CD4-positive, alpha-beta memory T cell (primary cell): ENCODE measurements at regions not wholly inside any gene's neighbourhood (a gene's known extent, or its start where the extent isn't known, plus 50 kb on each side); places are given as distances from the start of the nearest gene placed in this dataset.

Experiments used
- CTCF ChIA-PET: fragments of 350-600 bp; sonication (Branson Sonifier 250); formaldehyde crosslinking; loops from one replicate; lab custom pipeline; 2021; ENCODE audit warnings: inconsistent platforms; ENCODE audit not compliant: partially characterized antibody; lab: Charles Lee
- POLR2A ChIA-PET: fragments of 350-600 bp; sonication (Branson Sonifier 250); formaldehyde crosslinking; loops from one replicate; lab custom pipeline; 2021; ENCODE audit not compliant: partially characterized antibody; lab: Charles Lee
- DNase-seq, 5 donors: peaks; one replicate each; pipeline versions ENCODE4 v3.0.0 to v3.0.0-alpha.2; 2020 to 2022; ENCODE audit warnings: mixed read lengths in 1 of 5
- H3K27ac ChIP-seq: one replicate; pipeline ENCODE4 v1.7.0; 2013; ENCODE audit warnings: low read depth, low read length
- H3K27me3 ChIP-seq: 2 replicates; pipeline ENCODE4 v1.7.0; 2013; ENCODE audit warnings: mild to moderate bottlenecking, low read length, moderate library complexity; ENCODE audit not compliant: insufficient read depth
- H3K36me3 ChIP-seq: 2 replicates; pipeline ENCODE4 v1.7.0; 2013; ENCODE audit warnings: mild to moderate bottlenecking, low read length, moderate library complexity; ENCODE audit not compliant: insufficient read depth
- H3K4me1 ChIP-seq: 2 replicates; pipeline ENCODE4 v1.7.0; 2013; ENCODE audit warnings: mild to moderate bottlenecking, low read length, moderate library complexity; ENCODE audit not compliant: insufficient read depth
- H3K4me3 ChIP-seq, 2 donors: one replicate each; pipeline ENCODE4 v1.7.0; 2013; ENCODE audit warnings: low read length in 2 of 2, mild to moderate bottlenecking in 1 of 2
- H3K9me3 ChIP-seq, 2 donors: one replicate each; pipeline ENCODE4 v1.7.0; 2013; ENCODE audit warnings: low read length in 2 of 2, control low read depth in 1 of 2; ENCODE audit not compliant: control insufficient read depth in 1 of 2
- H3K27ac Mint-ChIP-seq, 7 donors: one replicate each; pipeline ENCODE4 v1.8.0; 2020 to 2021; ENCODE audit warnings: mixed read lengths in 7 of 7, mild to moderate bottlenecking in 6 of 7, inconsistent platforms in 3 of 7, moderate library complexity in 3 of 7
- H3K27me3 Mint-ChIP-seq, 2 donors: one replicate each; pipeline ENCODE4 v1.8.0; 2020 to 2021; ENCODE audit warnings: mixed read lengths in 2 of 2
- H3K36me3 Mint-ChIP-seq, 2 donors: one replicate each; pipeline ENCODE4 v1.8.0; 2020 to 2021; ENCODE audit warnings: mixed read lengths in 2 of 2, inconsistent platforms in 1 of 2, mild to moderate bottlenecking in 1 of 2
- H3K4me1 Mint-ChIP-seq, 4 donors: one replicate each; pipeline ENCODE4 v1.8.0; 2020 to 2021; ENCODE audit warnings: mixed read lengths in 4 of 4, mild to moderate bottlenecking in 1 of 4
- H3K4me3 Mint-ChIP-seq, 8 donors: one replicate each; pipeline ENCODE4 v1.8.0; 2020 to 2021; ENCODE audit warnings: mixed read lengths in 8 of 8, mild to moderate bottlenecking in 7 of 8, moderate library complexity in 6 of 8, inconsistent platforms in 3 of 8
- H3K9me3 Mint-ChIP-seq, 8 donors: one replicate each; pipeline ENCODE4 v1.8.0; 2020 to 2021; ENCODE audit warnings: mixed read lengths in 8 of 8, mild to moderate bottlenecking in 5 of 8, inconsistent platforms in 3 of 8, moderate library complexity in 1 of 8
- intact Hi-C: fragments of 100-400 bp; cut with micrococcal nuclease; formaldehyde crosslinking; loops from one replicate; pipeline ENCODE4 v1.15.1; 2023

DNA sequence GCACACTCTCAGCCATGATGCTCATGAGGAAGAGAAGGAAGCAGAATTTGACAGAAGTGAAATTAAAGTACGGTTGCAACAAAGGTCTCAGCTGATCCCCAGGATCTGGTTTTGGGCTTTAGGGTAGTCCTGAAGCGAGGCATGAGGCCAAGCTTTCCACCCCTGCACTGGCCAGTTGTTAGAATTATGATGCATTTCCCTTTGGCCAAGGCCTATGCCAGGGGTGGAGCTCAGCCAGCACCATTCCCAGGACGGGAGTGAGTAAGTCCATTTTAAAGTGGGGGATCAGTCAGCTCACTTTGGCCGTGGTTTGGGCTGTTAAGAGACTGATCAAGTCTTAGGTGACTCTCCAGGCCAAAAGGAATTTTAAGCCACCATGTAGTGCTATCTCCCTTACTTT is 314.5 kb upstream of the MMADHC start:
- no peak overlapping the region for H3K4me3 Mint-ChIP-seq
- no peaks in the 10 kb centered on the region for H3K27me3 ChIP-seq
- intact Hi-C loops = no loop called here
- H3K27ac Mint-ChIP-seq = no peak overlapping the region
- ChIA-PET POLR2A (no interaction called here), CTCF (no interaction called here)
- H3K9me3 Mint-ChIP-seq = peaks cover 0 to 6% (median 3%) of the 10 kb centered on the region in 8 donors
- no peaks in the 10 kb centered on the region for H3K4me1 Mint-ChIP-seq
- H3K9me3 ChIP-seq = no peaks in the 10 kb centered on the region
- no peaks in the 10 kb centered on the region for H3K27me3 Mint-ChIP-seq
- H3K36me3 Mint-ChIP-seq = no peaks in the 10 kb centered on the region
- H3K27ac ChIP-seq = no peak overlapping the region
- H3K36me3 ChIP-seq = no peaks in the 10 kb centered on the region
- H3K4me3 ChIP-seq = no peak overlapping the region
- H3K4me1 ChIP-seq = no peaks in the 10 kb centered on the region
- DNase-seq = no peak

DNA sequence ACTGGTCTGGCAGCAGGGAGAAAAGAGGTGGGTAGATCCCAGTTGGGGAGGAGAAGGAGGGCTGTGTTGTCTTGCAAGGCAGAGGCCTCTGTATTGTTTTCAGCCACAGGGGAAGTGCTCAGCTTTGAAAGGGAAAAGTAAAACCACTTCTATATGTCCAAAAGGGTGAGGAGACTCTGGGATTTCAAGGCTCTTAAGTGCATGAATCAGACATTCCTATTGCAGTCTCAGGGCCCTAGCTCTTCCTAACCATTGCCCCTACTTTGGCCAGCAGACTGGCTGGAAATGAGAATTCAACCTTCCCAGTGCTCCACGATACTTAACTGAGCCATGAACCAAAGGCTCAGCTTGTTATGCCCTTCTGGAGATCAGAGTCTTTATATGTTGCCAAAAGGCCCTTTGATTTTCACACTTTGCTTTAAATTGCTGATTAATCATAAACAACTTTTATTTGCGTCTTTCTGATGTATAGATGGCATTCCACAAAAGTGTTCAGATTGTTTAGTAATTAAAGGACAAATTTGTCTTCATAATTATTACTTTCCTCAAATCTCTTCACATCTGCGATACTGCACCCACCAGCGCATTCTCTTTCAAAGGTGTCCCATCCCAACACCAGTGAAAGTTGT is 313.8 kb upstream of the MMADHC start:
- no peaks in the 10 kb centered on the region for H3K36me3 Mint-ChIP-seq
- H3K4me1 Mint-ChIP-seq = no peaks in the 10 kb centered on the region
- H3K4me3 ChIP-seq = no peak overlapping the region
- H3K27ac ChIP-seq = no peak overlapping the region
- H3K9me3 Mint-ChIP-seq = peaks cover 0 to 6% (median 3%) of the 10 kb centered on the region in 8 donors
- H3K27me3 Mint-ChIP-seq = no peaks in the 10 kb centered on the region
- intact Hi-C loops = no loop called here
- no peaks in the 10 kb centered on the region for H3K9me3 ChIP-seq
- H3K36me3 ChIP-seq = no peaks in the 10 kb centered on the region
- ChIA-PET CTCF (no interaction called here), POLR2A (no interaction called here)
- no peaks in the 10 kb centered on the region for H3K4me1 ChIP-seq
- H3K27me3 ChIP-seq = no peaks in the 10 kb centered on the region
- H3K27ac Mint-ChIP-seq = no peak overlapping the region
- no peak overlapping the region for H3K4me3 Mint-ChIP-seq
- no peak for DNase-seq

DNA sequence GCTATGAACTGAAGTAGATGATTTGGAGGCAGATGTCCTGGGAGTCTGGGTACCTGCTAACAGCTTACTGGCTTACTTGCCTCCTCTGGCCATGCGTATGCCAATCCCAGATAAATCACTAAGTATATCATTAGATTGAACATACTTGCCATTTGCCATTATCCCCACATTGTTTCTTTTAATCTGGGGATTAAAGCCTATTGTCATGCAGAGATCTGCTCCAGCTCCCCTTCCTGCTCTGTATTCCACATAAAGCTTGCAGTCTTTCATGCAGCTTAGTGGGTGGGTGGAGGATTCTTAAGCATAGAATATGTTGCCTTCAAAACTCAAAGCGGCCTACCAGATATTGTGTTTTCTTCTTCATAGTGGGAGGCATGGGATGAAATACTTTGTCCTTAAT is 311.8 kb upstream of the MMADHC start:
- intact Hi-C loops = no loop called here

DNA sequence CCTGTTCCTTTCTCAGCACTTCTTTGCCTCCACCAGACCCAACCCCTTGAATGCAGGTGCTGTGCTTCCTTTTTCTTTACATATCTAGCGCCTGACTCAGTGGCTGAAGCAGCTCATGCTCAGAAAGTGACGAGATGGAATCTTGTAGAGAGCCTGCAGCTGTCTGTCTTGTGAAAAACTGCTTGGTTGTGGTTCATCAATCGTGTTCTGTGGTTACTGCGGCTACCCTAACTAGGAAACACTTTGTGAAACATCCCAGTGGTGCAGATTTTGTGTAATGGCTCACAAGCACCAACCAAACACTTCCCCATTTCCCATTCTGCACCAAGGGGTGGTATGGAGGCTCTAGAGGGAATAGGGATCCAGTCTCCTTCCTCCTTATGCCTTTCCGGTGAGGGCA is 307.2 kb upstream of the MMADHC start:
- POLR2A ChIA-PET = no interaction called here
- CTCF ChIA-PET = no interaction called here

More for the DNA sequence above, 311.8 kb upstream of the MMADHC start:
- H3K27ac Mint-ChIP-seq = no peak overlapping the region
- no peaks in the 10 kb centered on the region for H3K4me1 Mint-ChIP-seq
- H3K9me3 ChIP-seq = no peaks in the 10 kb centered on the region
- DNase-seq = no peak
- no peaks in the 10 kb centered on the region for H3K27me3 ChIP-seq
- no peak overlapping the region for H3K27ac ChIP-seq
- H3K4me3 ChIP-seq = no peak overlapping the region
- ChIA-PET POLR2A (no interaction called here), CTCF (no interaction called here)
- no peaks in the 10 kb centered on the region for H3K36me3 Mint-ChIP-seq
- H3K27me3 Mint-ChIP-seq = no peaks in the 10 kb centered on the region
- peaks cover 0 to 8% (median 3%) of the 10 kb centered on the region in 8 donors for H3K9me3 Mint-ChIP-seq
- H3K36me3 ChIP-seq = no peaks in the 10 kb centered on the region
- no peaks in the 10 kb centered on the region for H3K4me1 ChIP-seq
- no peak overlapping the region for H3K4me3 Mint-ChIP-seq

DNA sequence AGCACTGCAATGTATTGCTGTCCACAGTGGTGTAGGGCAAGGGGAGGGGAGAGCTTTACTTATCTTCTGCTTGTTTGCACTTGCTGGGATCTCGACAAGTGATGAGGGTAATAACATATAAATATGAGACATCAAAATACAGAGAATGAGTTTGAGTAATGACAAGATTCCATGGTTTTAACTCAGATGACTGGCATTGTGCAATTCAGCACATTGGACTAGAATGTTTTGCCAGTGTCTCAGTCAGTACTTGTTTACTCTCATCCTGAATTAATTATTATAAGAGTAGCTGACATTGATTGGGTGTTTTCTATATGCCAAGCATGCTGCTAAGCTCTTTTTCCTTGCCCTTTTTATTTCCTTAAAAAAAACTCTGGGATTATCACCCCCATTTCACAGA is 306.7 kb upstream of the MMADHC start:
- no peaks in the 10 kb centered on the region for H3K36me3 ChIP-seq
- CTCF ChIA-PET = no interaction called here
- no peaks in the 10 kb centered on the region for H3K9me3 ChIP-seq
- H3K27ac ChIP-seq = no peak overlapping the region
- H3K27ac Mint-ChIP-seq = no peak overlapping the region
- intact Hi-C loops = no loop called here
- H3K4me1 Mint-ChIP-seq = no peaks in the 10 kb centered on the region
- no peaks in the 10 kb centered on the region for H3K27me3 ChIP-seq
- no peak for DNase-seq
- POLR2A ChIA-PET = no interaction called here
- no peaks in the 10 kb centered on the region for H3K36me3 Mint-ChIP-seq
- no peaks in the 10 kb centered on the region for H3K4me1 ChIP-seq
- H3K4me3 Mint-ChIP-seq = no peak overlapping the region
- no peak overlapping the region for H3K4me3 ChIP-seq
- H3K9me3 Mint-ChIP-seq = peaks cover 0 to 8% (median 3%) of the 10 kb centered on the region in 8 donors
- H3K27me3 Mint-ChIP-seq = no peaks in the 10 kb centered on the region

More for the DNA sequence above, 307.2 kb upstream of the MMADHC start:
- Mint-ChIP-seq H3K36me3 (no peaks in the 10 kb centered on the region), H3K27ac (no peak overlapping the region), H3K4me3 (no peak overlapping the region), H3K27me3 (no peaks in the 10 kb centered on the region), H3K4me1 (no peaks in the 10 kb centered on the region), H3K9me3 (peaks cover 0 to 8% (median 2%) of the 10 kb centered on the region in 8 donors)
- Histone ChIP-seq H3K27me3 (no peaks in the 10 kb centered on the region), H3K27ac (no peak overlapping the region), H3K36me3 (no peaks in the 10 kb centered on the region), H3K9me3 (no peaks in the 10 kb centered on the region), H3K4me1 (no peaks in the 10 kb centered on the region), H3K4me3 (no peak overlapping the region)
- DNase-seq = no peak
- intact Hi-C loops = no loop called here

DNA sequence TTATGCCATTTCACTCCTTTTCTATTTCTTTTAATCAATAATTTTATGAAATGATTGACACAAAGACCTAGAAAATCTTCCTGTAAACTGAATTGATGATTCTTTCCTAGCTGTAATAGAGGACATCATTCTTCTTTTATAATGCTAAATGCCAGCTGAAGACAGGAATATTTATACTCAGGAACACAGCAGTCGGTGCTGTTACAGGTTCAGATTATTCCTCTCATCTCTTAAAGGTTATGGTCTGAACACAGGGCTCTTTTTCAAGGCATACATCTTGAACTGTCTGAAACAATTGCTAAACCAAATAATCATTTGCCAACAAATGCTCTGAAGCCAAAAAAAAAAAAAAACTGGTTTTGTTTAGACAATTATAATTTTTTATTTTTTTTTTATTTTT is 305.0 kb upstream of the MMADHC start:
- Histone ChIP-seq H3K27ac (no peak overlapping the region), H3K4me1 (no peaks in the 10 kb centered on the region), H3K36me3 (no peaks in the 10 kb centered on the region), H3K9me3 (no peaks in the 10 kb centered on the region), H3K27me3 (no peaks in the 10 kb centered on the region), H3K4me3 (no peak overlapping the region)
- intact Hi-C loops = no loop called here
- peaks cover 0 to 6% (median 3%) of the 10 kb centered on the region in 8 donors for H3K9me3 Mint-ChIP-seq
- ChIA-PET POLR2A (no interaction called here), CTCF (no interaction called here)
- no peak overlapping the region for H3K27ac Mint-ChIP-seq
- H3K27me3 Mint-ChIP-seq = no peaks in the 10 kb centered on the region
- no peaks in the 10 kb centered on the region for H3K4me1 Mint-ChIP-seq
- H3K36me3 Mint-ChIP-seq = no peaks in the 10 kb centered on the region
- no peak for DNase-seq
- H3K4me3 Mint-ChIP-seq = no peak overlapping the region

DNA sequence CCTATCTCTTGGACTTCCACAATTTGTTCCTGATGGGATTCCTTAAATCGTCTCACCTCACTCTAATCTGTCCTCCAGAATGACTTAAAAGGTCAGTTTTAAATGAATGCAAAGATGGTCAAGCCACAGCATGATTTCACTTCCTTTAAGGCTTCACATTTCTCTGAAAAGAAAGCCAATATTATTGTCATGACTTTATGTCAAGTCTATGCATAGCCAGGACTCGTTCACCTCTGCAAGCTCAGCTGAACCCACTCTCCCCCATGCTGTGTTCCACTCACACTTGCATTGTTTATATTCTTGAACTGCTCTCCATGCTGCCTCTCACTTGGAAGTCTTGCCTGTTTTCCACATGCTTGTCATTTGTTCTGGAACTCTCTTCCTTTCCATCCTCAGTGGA is 298.4 kb upstream of the MMADHC start:
- H3K4me3 Mint-ChIP-seq = no peak overlapping the region
- no peaks in the 10 kb centered on the region for H3K27me3 Mint-ChIP-seq
- Histone ChIP-seq H3K27ac (no peak overlapping the region), H3K9me3 (no peaks in the 10 kb centered on the region), H3K4me3 (no peak overlapping the region), H3K36me3 (no peaks in the 10 kb centered on the region), H3K27me3 (no peaks in the 10 kb centered on the region), H3K4me1 (no peaks in the 10 kb centered on the region)
- no peak overlapping the region for H3K27ac Mint-ChIP-seq
- H3K4me1 Mint-ChIP-seq = no peaks in the 10 kb centered on the region
- no peak for DNase-seq
- ChIA-PET CTCF (interaction anchor here (0.7 kb wide), 1 partner anchor 68 kb away, joined by 4 read pairs; no protein-coding TSS in a partner anchor), POLR2A (no interaction called here)
- peaks cover 0 to 12% (median 2%) of the 10 kb centered on the region in 8 donors for H3K9me3 Mint-ChIP-seq
- H3K36me3 Mint-ChIP-seq = no peaks in the 10 kb centered on the region
- intact Hi-C loops = no loop called here
